ENCODE measurements at regions not wholly inside any gene's neighbourhood (a gene's known extent, or its start where the extent isn't known, plus 50 kb on each side); places are given as distances from the start of the nearest gene placed in this dataset.

DNA sequence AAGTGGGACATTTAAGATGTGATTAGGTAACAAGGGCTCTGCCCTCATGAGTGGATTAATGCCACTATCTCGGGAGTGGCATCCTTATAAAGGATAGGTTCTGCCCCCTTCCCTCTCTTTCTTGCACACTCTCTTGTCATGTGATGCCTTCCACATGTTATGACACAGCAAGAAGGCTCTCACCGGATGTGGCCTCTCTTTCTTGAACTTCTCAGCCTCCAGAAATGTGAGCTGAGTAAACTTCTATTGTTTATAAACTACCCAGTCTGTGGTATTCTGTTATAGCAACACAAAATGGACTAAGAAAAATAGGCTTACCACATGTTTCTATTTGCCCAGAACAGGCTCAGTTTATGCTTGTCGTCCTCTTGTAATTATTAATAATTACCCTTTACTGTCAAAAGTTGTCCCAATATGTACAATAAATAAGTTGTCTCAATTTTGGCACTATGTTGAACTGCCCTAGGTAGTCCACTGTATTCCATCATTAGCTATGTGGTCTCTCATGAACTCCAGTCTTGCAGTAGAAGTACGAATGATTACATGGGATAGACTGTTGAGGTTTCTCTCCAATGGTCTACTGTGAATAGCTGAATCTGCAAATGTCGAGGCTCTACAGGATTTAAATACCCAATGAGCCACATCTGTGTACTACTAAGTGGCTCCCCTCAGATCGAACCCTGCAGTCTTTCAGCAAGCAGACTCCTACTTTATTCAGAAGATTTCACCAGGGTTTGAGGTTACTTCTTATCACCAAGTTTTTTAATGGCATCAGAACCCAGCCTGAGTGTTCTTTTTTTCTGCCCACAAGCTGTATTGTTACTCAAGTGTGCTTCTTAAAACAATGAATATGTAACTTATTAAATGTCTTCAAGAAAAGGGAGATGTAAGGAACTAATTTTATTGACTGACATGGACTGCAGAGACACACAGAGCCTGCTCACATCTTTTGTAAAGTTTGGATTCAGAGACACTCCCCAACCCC lies 102.0 kb upstream of the LEF1 start:
- TF ChIP-seq, protein P1, sequence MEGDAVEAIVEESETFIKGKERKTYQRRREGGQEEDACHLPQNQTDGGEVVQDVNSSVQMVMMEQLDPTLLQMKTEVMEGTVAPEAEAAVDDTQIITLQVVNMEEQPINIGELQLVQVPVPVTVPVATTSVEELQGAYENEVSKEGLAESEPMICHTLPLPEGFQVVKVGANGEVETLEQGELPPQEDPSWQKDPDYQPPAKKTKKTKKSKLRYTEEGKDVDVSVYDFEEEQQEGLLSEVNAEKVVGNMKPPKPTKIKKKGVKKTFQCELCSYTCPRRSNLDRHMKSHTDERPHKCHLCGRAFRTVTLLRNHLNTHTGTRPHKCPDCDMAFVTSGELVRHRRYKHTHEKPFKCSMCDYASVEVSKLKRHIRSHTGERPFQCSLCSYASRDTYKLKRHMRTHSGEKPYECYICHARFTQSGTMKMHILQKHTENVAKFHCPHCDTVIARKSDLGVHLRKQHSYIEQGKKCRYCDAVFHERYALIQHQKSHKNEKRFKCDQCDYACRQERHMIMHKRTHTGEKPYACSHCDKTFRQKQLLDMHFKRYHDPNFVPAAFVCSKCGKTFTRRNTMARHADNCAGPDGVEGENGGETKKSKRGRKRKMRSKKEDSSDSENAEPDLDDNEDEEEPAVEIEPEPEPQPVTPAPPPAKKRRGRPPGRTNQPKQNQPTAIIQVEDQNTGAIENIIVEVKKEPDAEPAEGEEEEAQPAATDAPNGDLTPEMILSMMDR (conservative IDR thresholded peaks at IDR 0.05; ENCODE audit: low read length): no peak
- TF ChIP-seq EZH2phosphoT487 (IDR thresholded peaks at IDR 0.05; ENCODE audit: borderline replicate concordance, low read depth, low read length): no peak

Measured in OCI-LY7 (cell line).